NCI-H2227 (cell line): ENCODE measurements at regions not wholly inside any gene's neighbourhood (a gene's known extent, or its start where the extent isn't known, plus 50 kb on each side); places are given as distances from the start of the nearest gene placed in this dataset.

Experiments used
- DNase-seq: peaks from one replicate; lab custom pipeline; 2025; ENCODE audit not compliant: unreplicated experiment; lab: John Stamatoyannopoulos, UW

GRCh38 chr12:88665071-88665470 lies 84.8 kb upstream of the KITLG start:
- DNase-seq: no peak

- DNase-seq: no peak
Observed at GRCh38 chr12:88662961-88663360, 82.7 kb upstream of the KITLG start.

GRCh38 chr12:88662093-88662492 lies 81.8 kb upstream of the KITLG start:
- DNase-seq: no peak

GRCh38 chr12:88658009-88658408 lies 77.7 kb upstream of the KITLG start:
- no peak for DNase-seq

- no peak for DNase-seq
Observed at GRCh38 chr12:88650715-88651114, 70.4 kb upstream of the KITLG start.

- no peak for DNase-seq
Observed at GRCh38 chr12:88648625-88649024, 68.4 kb upstream of the KITLG start.

GRCh38 chr12:88646824-88647223 lies 66.6 kb upstream of the KITLG start:
- DNase-seq: no peak

- no peak for DNase-seq
Observed at GRCh38 chr12:88645816-88646215, 65.5 kb upstream of the KITLG start.

- DNase-seq: no peak
Observed at GRCh38 chr12:88644946-88645702, 64.9 kb upstream of the KITLG start.

- no peak for DNase-seq
Observed at GRCh38 chr12:88643685-88644084, 63.4 kb upstream of the KITLG start.

GRCh38 chr12:88642675-88643431 lies 62.6 kb upstream of the KITLG start:
- DNase-seq: no peak

- no peak for DNase-seq
Observed at GRCh38 chr12:88638966-88639760, 58.9 kb upstream of the KITLG start.

GRCh38 chr12:88638388-88638787 lies 58.1 kb upstream of the KITLG start:
- DNase-seq: no peak

- no peak for DNase-seq
Observed at GRCh38 chr12:88634008-88634407, 53.7 kb upstream of the KITLG start.

- no peak for DNase-seq
Observed at GRCh38 chr12:88633312-88633711, 53.0 kb upstream of the KITLG start.

- no peak for DNase-seq
Observed at GRCh38 chr12:88630561-88630960, 50.3 kb upstream of the KITLG start.
